ENCODE measurements at regions not wholly inside any gene's neighbourhood (a gene's known extent, or its start where the extent isn't known, plus 50 kb on each side); places are given as distances from the start of the nearest gene placed in this dataset.

GRCh38 chr12:88805692-88806091, 225.4 kb upstream of the KITLG start:
- Histone ChIP-seq H2AFZ (ENCODE audit: control insufficient read depth, low read length) (peak overlapping the region; percentile 33), H3K9me3 (ENCODE audit: control insufficient read depth, low read depth, low read length) (no peaks in the 10 kb centered on the region), H3K4me1 (ENCODE audit: control insufficient read depth, extremely low read depth, insufficient read depth, low read length) (no peaks in the 10 kb centered on the region), H3K36me3 (ENCODE audit: control insufficient read depth in 2 of 2, extremely low read depth in 1 of 2, insufficient read depth in 2 of 2, low read length in 2 of 2) (no peaks in the 10 kb centered on the region), H3K4me3 (ENCODE audit: control insufficient read depth in 2 of 3, extremely low read depth in 1 of 3, insufficient read depth in 2 of 3, low read depth in 1 of 3, low read length in 3 of 3) (no peak overlapping the region), H3K79me2 (ENCODE audit: control insufficient read depth, insufficient read depth, low read length) (no peaks in the 10 kb centered on the region), H3K27ac (ENCODE audit: control insufficient read depth, insufficient read depth, low read length) (no peak overlapping the region), H3K27me3 (ENCODE audit: control insufficient read depth, extremely low read depth, insufficient read depth, low read length) (no peaks in the 10 kb centered on the region), H3K9ac (ENCODE audit: control insufficient read depth, extremely low read depth, insufficient read depth, low read length) (no peak overlapping the region), H3K4me2 (ENCODE audit: control insufficient read depth, extremely low read depth, insufficient read depth, low read depth, low read length) (no peak overlapping the region), H3K9me1 (ENCODE audit: control insufficient read depth, extremely low read depth, insufficient read depth, low read length) (no peaks in the 10 kb centered on the region), H4K20me1 (ENCODE audit: control insufficient read depth, extremely low read depth, insufficient read depth, low read length) (no peaks in the 10 kb centered on the region)
- TF ChIP-seq CTCF (optimal IDR thresholded peaks at IDR 0.05 in 1 of 3, IDR thresholded peaks at IDR 0.05 in 1 of 3, conservative IDR thresholded peaks at IDR 0.05 in 1 of 3; ENCODE audit: extremely low read depth in 1 of 3, insufficient read depth in 2 of 3, low read length in 3 of 3) (no peak), EZH2 (IDR thresholded peaks at IDR 0.05; ENCODE audit: low read length) (no peak)
- no peak for FAIRE-seq
- no peak for DNase-seq (ENCODE audit: low read depth, low spot score)
- dilution Hi-C loops (cut with MboI; ENCODE audit: extremely low pct_ligation_motif_present, low sequenced_read_pairs), result no loop called here

- H3K4me3 ChIP-seq (ENCODE audit: control insufficient read depth in 2 of 3, extremely low read depth in 1 of 3, insufficient read depth in 2 of 3, low read depth in 1 of 3, low read length in 3 of 3), result no peak overlapping the region
- no peaks in the 10 kb centered on the region for H4K20me1 ChIP-seq (ENCODE audit: control insufficient read depth, extremely low read depth, insufficient read depth, low read length)
- no peak overlapping the region for H3K4me2 ChIP-seq (ENCODE audit: control insufficient read depth, extremely low read depth, insufficient read depth, low read depth, low read length)
- no peaks in the 10 kb centered on the region for H3K79me2 ChIP-seq (ENCODE audit: control insufficient read depth, insufficient read depth, low read length)
- dilution Hi-C loops (cut with MboI; ENCODE audit: extremely low pct_ligation_motif_present, low sequenced_read_pairs), result no loop called here
- TF ChIP-seq CTCF (optimal IDR thresholded peaks at IDR 0.05 in 1 of 3, IDR thresholded peaks at IDR 0.05 in 1 of 3, conservative IDR thresholded peaks at IDR 0.05 in 1 of 3; ENCODE audit: extremely low read depth in 1 of 3, insufficient read depth in 2 of 3, low read length in 3 of 3) (no peak), EZH2 (IDR thresholded peaks at IDR 0.05; ENCODE audit: low read length) (no peak)
- H3K9ac ChIP-seq (ENCODE audit: control insufficient read depth, extremely low read depth, insufficient read depth, low read length), result no peak overlapping the region
- no peaks in the 10 kb centered on the region for H3K27me3 ChIP-seq (ENCODE audit: control insufficient read depth, extremely low read depth, insufficient read depth, low read length)
- H3K36me3 ChIP-seq (ENCODE audit: control insufficient read depth in 2 of 2, extremely low read depth in 1 of 2, insufficient read depth in 2 of 2, low read length in 2 of 2), result no peaks in the 10 kb centered on the region
- no peak overlapping the region for H2AFZ ChIP-seq (ENCODE audit: control insufficient read depth, low read length)
- no peak for DNase-seq (ENCODE audit: low read depth, low spot score)
- H3K9me3 ChIP-seq (ENCODE audit: control insufficient read depth, low read depth, low read length), result no peaks in the 10 kb centered on the region
- FAIRE-seq, result no peak
- H3K9me1 ChIP-seq (ENCODE audit: control insufficient read depth, extremely low read depth, insufficient read depth, low read length), result no peaks in the 10 kb centered on the region
- H3K4me1 ChIP-seq (ENCODE audit: control insufficient read depth, extremely low read depth, insufficient read depth, low read length), result no peaks in the 10 kb centered on the region
- no peak overlapping the region for H3K27ac ChIP-seq (ENCODE audit: control insufficient read depth, insufficient read depth, low read length)
Observed at GRCh38 chr12:88805286-88805685, 225.0 kb upstream of the KITLG start.
